Keratinocyte (primary cell): ENCODE measurements at regions not wholly inside any gene's neighbourhood (a gene's known extent, or its start where the extent isn't known, plus 50 kb on each side); places are given as distances from the start of the nearest gene placed in this dataset.

Experiments used
- DNase-seq: peaks from one replicate; pipeline ENCODE4 v3.0.0-alpha.2; 2011; ENCODE audit warnings: low read depth, missing footprints, low spot score
- FAIRE-seq: peaks from 2 replicates; lab custom pipeline; 2011; peaks lifted over from hg19 to GRCh38; lab: Jason Lieb, UNC
- H2AFZ ChIP-seq: 2 replicates; pipeline ENCODE4 v1.6.0; 2012; ENCODE audit warnings: low read length, control low read depth, inconsistent platforms; ENCODE audit not compliant: control insufficient read depth
- H3K27ac ChIP-seq: 2 replicates; pipeline ENCODE4 v1.5.1; 2011; ENCODE audit warnings: low read length; ENCODE audit not compliant: control insufficient read depth, insufficient read depth
- H3K27me3 ChIP-seq: 3 replicates; pipeline ENCODE4 v1.6.0; 2011; ENCODE audit warnings: low read length; ENCODE audit not compliant: control insufficient read depth, insufficient read depth; ENCODE audit errors: extremely low read depth
- H3K36me3 ChIP-seq, 2 experiments: 2 replicates in 1 of 2; 3 replicates in 1 of 2; pipeline ENCODE4 v1.5.1; 2011; ENCODE audit warnings: low read length in 2 of 2, mild to moderate bottlenecking in 1 of 2; ENCODE audit not compliant: control insufficient read depth in 2 of 2, insufficient read depth in 2 of 2; ENCODE audit errors: extremely low read depth in 1 of 2
- H3K4me1 ChIP-seq: 3 replicates; pipeline ENCODE4 v1.5.1; 2011; ENCODE audit warnings: low read length; ENCODE audit not compliant: control insufficient read depth, insufficient read depth; ENCODE audit errors: extremely low read depth
- H3K4me2 ChIP-seq: 3 replicates; pipeline ENCODE4 v1.6.0; 2011; ENCODE audit warnings: low read depth, low read length; ENCODE audit not compliant: control insufficient read depth, insufficient read depth; ENCODE audit errors: extremely low read depth
- H3K4me3 ChIP-seq, 3 experiments: fragments of 200-600 bp in 1 of 3; sonication (generic) in 1 of 3; 2 replicates in 2 of 3; 3 replicates in 1 of 3; pipeline ENCODE4 v1.5.1; 2011 to 2016; ENCODE audit warnings: low read length in 3 of 3, mild to moderate bottlenecking in 3 of 3, control low read depth in 2 of 3, inconsistent platforms in 1 of 3, low read depth in 1 of 3, mixed read lengths in 1 of 3, mixed run types in 1 of 3, moderate library complexity in 1 of 3; ENCODE audit not compliant: control insufficient read depth in 2 of 3, insufficient read depth in 2 of 3; ENCODE audit errors: extremely low read depth in 1 of 3
- H3K79me2 ChIP-seq: 2 replicates; pipeline ENCODE4 v1.6.0; 2012; ENCODE audit warnings: low read length; ENCODE audit not compliant: control insufficient read depth, insufficient read depth
- H3K9ac ChIP-seq: 3 replicates; pipeline ENCODE4 v1.6.0; 2011; ENCODE audit warnings: low read length; ENCODE audit not compliant: control insufficient read depth, insufficient read depth; ENCODE audit errors: extremely low read depth
- H3K9me1 ChIP-seq: 3 replicates; pipeline ENCODE4 v1.6.0; 2011; ENCODE audit warnings: low read length; ENCODE audit not compliant: control insufficient read depth, insufficient read depth; ENCODE audit errors: extremely low read depth
- H3K9me3 ChIP-seq: 2 replicates; pipeline ENCODE4 v1.5.1; 2012; ENCODE audit warnings: low read depth, low read length; ENCODE audit not compliant: control insufficient read depth
- H4K20me1 ChIP-seq: 3 replicates; pipeline ENCODE4 v1.6.0; 2011; ENCODE audit warnings: low read length; ENCODE audit not compliant: control insufficient read depth, insufficient read depth; ENCODE audit errors: extremely low read depth
- EZH2 ChIP-seq: IDR thresholded peaks from one replicate; pipeline ENCODE4 v1.6.1; 2012; ENCODE audit warnings: inconsistent platforms, mild to moderate bottlenecking, low read length, moderate library complexity
- dilution Hi-C: fragments of 300-500 bp; cut with MboI; formaldehyde crosslinking; loops from one replicate; pipeline ENCODE4 v1.7.0; 2020; ENCODE audit warnings: low sequenced_read_pairs; ENCODE audit not compliant: extremely low pct_ligation_motif_present
- TF ChIP-seq, protein P1 (sequence below), 3 experiments: IDR thresholded peaks in 1 of 3; conservative IDR thresholded peaks in 1 of 3; optimal IDR thresholded peaks in 1 of 3; 2 replicates in 2 of 3; 3 replicates in 1 of 3; pipeline versions ENCODE3 to v1.5.1; 2011; ENCODE audit warnings: low read length in 3 of 3, mild to moderate bottlenecking in 3 of 3, moderate library complexity in 2 of 3, control low read depth in 1 of 3, inconsistent platforms in 1 of 3; ENCODE audit not compliant: insufficient read depth in 2 of 3; ENCODE audit errors: extremely low read depth in 1 of 3

DNA sequence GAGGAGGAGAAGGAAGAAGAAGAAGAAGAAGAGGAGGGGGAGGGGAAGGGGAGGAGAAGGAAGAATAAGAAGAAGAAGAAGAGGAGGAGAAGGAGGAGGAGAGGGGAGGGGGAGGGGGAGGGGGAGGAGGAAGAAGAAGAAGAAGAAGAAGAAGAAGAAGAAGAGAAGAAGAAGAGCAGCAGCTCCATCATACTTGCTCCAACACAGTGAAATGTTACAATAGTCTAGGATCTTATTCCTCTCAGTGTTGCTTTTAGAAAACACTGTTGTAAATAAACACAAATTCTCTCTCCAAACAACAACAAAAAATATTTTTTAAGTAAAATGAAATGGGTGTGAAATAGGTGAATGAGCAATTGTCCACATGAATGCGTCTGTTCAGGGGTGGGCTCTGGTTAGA, 126.6 kb upstream of the KCNJ16 start:
- Histone ChIP-seq H3K9me3 (no peaks in the 10 kb centered on the region), H3K4me3 (no peak overlapping the region), H3K9ac (no peak overlapping the region), H3K9me1 (no peaks in the 10 kb centered on the region), H3K36me3 (no peaks in the 10 kb centered on the region), H3K4me1 (no peaks in the 10 kb centered on the region), H3K27ac (no peak overlapping the region), H2AFZ (no peak overlapping the region), H3K4me2 (no peak overlapping the region), H4K20me1 (no peaks in the 10 kb centered on the region), H3K27me3 (no peaks in the 10 kb centered on the region), H3K79me2 (no peaks in the 10 kb centered on the region)
- no peak for FAIRE-seq
- dilution Hi-C loops, result no loop called here
- no peak for DNase-seq
- no peak for TF ChIP-seq EZH2
- TF ChIP-seq, protein P1, sequence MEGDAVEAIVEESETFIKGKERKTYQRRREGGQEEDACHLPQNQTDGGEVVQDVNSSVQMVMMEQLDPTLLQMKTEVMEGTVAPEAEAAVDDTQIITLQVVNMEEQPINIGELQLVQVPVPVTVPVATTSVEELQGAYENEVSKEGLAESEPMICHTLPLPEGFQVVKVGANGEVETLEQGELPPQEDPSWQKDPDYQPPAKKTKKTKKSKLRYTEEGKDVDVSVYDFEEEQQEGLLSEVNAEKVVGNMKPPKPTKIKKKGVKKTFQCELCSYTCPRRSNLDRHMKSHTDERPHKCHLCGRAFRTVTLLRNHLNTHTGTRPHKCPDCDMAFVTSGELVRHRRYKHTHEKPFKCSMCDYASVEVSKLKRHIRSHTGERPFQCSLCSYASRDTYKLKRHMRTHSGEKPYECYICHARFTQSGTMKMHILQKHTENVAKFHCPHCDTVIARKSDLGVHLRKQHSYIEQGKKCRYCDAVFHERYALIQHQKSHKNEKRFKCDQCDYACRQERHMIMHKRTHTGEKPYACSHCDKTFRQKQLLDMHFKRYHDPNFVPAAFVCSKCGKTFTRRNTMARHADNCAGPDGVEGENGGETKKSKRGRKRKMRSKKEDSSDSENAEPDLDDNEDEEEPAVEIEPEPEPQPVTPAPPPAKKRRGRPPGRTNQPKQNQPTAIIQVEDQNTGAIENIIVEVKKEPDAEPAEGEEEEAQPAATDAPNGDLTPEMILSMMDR (optimal IDR thresholded peaks at IDR 0.05 in 1 of 3, IDR thresholded peaks at IDR 0.05 in 1 of 3, conservative IDR thresholded peaks at IDR 0.05 in 1 of 3; ENCODE audit: extremely low read depth in 1 of 3, insufficient read depth in 2 of 3, low read length in 3 of 3), result no peak

GRCh38 chr17:69949496-69949895, 125.5 kb upstream of the KCNJ16 start:
- DNase-seq (no peak), FAIRE-seq (no peak)
- Histone ChIP-seq H3K4me1 (no peaks in the 10 kb centered on the region), H3K79me2 (no peaks in the 10 kb centered on the region), H3K9me1 (no peaks in the 10 kb centered on the region), H3K4me3 (no peak overlapping the region), H3K4me2 (no peak overlapping the region), H3K36me3 (no peaks in the 10 kb centered on the region), H3K27ac (no peak overlapping the region), H3K9ac (no peak overlapping the region), H3K27me3 (no peaks in the 10 kb centered on the region), H4K20me1 (no peaks in the 10 kb centered on the region), H3K9me3 (no peaks in the 10 kb centered on the region), H2AFZ (no peak overlapping the region)
- dilution Hi-C loops, result no loop called here
- TF ChIP-seq EZH2, result no peak
- TF ChIP-seq, protein P1 (optimal IDR thresholded peaks at IDR 0.05 in 1 of 3, IDR thresholded peaks at IDR 0.05 in 1 of 3, conservative IDR thresholded peaks at IDR 0.05 in 1 of 3; ENCODE audit: extremely low read depth in 1 of 3, insufficient read depth in 2 of 3, low read length in 3 of 3), result no peak
